Right lobe of liver (tissue), 4 donors: ENCODE measurements at regions not wholly inside any gene's neighbourhood (a gene's known extent, or its start where the extent isn't known, plus 50 kb on each side); places are given as distances from the start of the nearest gene placed in this dataset.

ENCODE experiments used
- CTCF ChIP-seq, 4 donors: fragments of 200-600 bp in 3 of 4; fragments of 450-650 bp in 1 of 4; IDR thresholded peaks; one replicate each; pipeline versions ENCODE4 v1.5.1 to v1.8.0; 2016 to 2022; ENCODE audit warnings: antibody characterized with exemption in 4 of 4, mild to moderate bottlenecking in 2 of 4
- POLR2A ChIP-seq: fragments of 450-650 bp; IDR thresholded peaks from one replicate; pipeline ENCODE4 v1.6.1; 2017; ENCODE audit warnings: antibody characterized with exemption, mild to moderate bottlenecking
- donor health status: DM: no; HTN: no; CAD: no.
- donor health status: DM: no; HTN: no; CAD: no.
- donor health status: DM: no; HTN: yes; CAD: no.

GRCh38 chr15:75775296-75776064 lies 62.8 kb upstream of the CSPG4 start:
- TF ChIP-seq CTCF (IDR thresholded peaks at IDR 0.05), result no peak
- TF ChIP-seq POLR2A, result no peak
